ENCODE measurements at regions not wholly inside any gene's neighbourhood (a gene's known extent, or its start where the extent isn't known, plus 50 kb on each side); places are given as distances from the start of the nearest gene placed in this dataset.

GRCh38 chr2:195477248-195477995 lies 179.6 kb upstream of the SLC39A10 start:
- Mint-ChIP-seq H3K36me3 (peaks cover 5% of the 10 kb centered on the region), H3K9me3 (peaks cover 0 to 4% (median 0%) of the 10 kb centered on the region in 3 donors), H3K27ac (peak overlapping the region; percentile 9 to 17), H3K4me1 (peaks cover 15 to 23% (median 17%) of the 10 kb centered on the region in 3 donors), H3K27me3 (no peaks in the 10 kb centered on the region), H3K4me3 (no peak overlapping the region)
- H3K36me3 ChIP-seq (ENCODE audit: control insufficient read depth in 2 of 2, extremely low read depth in 1 of 2, insufficient read depth in 1 of 2, low read length in 1 of 2), result no peaks in the 10 kb centered on the region
- POLR2A ChIA-PET, result interaction anchor here in 1 of 2 donors (0.6 kb wide), 1 partner anchor 229 kb away, joined by 3 read pairs; no protein-coding TSS in a partner anchor
- no peak overlapping the region for H3K27ac ChIP-seq (ENCODE audit: low read length)
- no CpG with 5 or more reads among the region's 2 CpGs for WGBS (ENCODE audit: insufficient coverage)
- CTCF ChIA-PET, result interaction anchor here (0.5 to 0.8 kb wide), 2 partner anchors 20 to 185 kb away, joined by 4 to 16 read pairs; no protein-coding TSS in a partner anchor
- DNase-seq, result no peak
- H3K9me3 ChIP-seq, result no peaks in the 10 kb centered on the region
- H3K4me3 ChIP-seq (ENCODE audit: control insufficient read depth in 1 of 2, extremely low read depth in 1 of 2, low read length in 1 of 2), result no peak overlapping the region
- ATAC-seq (replicated peaks in 1 of 4), result peak in 3 of 4 experiments; percentile 46 to 69 (median 52)
- no peaks in the 10 kb centered on the region for H3K27me3 ChIP-seq (replicated peaks in 1 of 2; ENCODE audit: control insufficient read depth in 2 of 2, extremely low read depth in 1 of 2, insufficient read depth in 2 of 2, low read length in 1 of 2)
- H3K4me1 ChIP-seq (ENCODE audit: control insufficient read depth in 1 of 2, extremely low read depth in 1 of 2, insufficient read depth in 2 of 2, low read length in 2 of 2), result peaks cover 2 to 3% of the 10 kb centered on the region in 2 experiments

- Histone ChIP-seq H3K9me3 (no peaks in the 10 kb centered on the region), H3K4me3 (ENCODE audit: control insufficient read depth in 1 of 2, extremely low read depth in 1 of 2, low read length in 1 of 2) (no peak overlapping the region), H3K36me3 (ENCODE audit: control insufficient read depth in 2 of 2, extremely low read depth in 1 of 2, insufficient read depth in 1 of 2, low read length in 1 of 2) (no peaks in the 10 kb centered on the region), H3K27me3 (replicated peaks in 1 of 2; ENCODE audit: control insufficient read depth in 2 of 2, extremely low read depth in 1 of 2, insufficient read depth in 2 of 2, low read length in 1 of 2) (no peaks in the 10 kb centered on the region), H3K27ac (ENCODE audit: low read length) (no peak overlapping the region), H3K4me1 (ENCODE audit: control insufficient read depth in 1 of 2, extremely low read depth in 1 of 2, insufficient read depth in 2 of 2, low read length in 2 of 2) (peaks cover 3 to 4% of the 10 kb centered on the region in 2 experiments)
- ATAC-seq (replicated peaks in 1 of 4) (no peak), DNase-seq (no peak)
- no peak overlapping the region for H3K27ac Mint-ChIP-seq
- H3K4me3 Mint-ChIP-seq, result no peak overlapping the region
- WGBS (ENCODE audit: insufficient coverage), result 100% methylated on average over 5 of the region's 5 CpGs
- H3K9me3 Mint-ChIP-seq, result peaks cover 0 to 4% (median 0%) of the 10 kb centered on the region in 3 donors
- no peaks in the 10 kb centered on the region for H3K27me3 Mint-ChIP-seq
- H3K36me3 Mint-ChIP-seq, result no peaks in the 10 kb centered on the region
- ChIA-PET CTCF (interaction anchor here in 1 of 2 donors (0.6 kb wide), 1 partner anchor 99 kb away, joined by 3 read pairs; no protein-coding TSS in a partner anchor), POLR2A (no interaction called here)
- peaks cover 15 to 23% (median 17%) of the 10 kb centered on the region in 3 donors for H3K4me1 Mint-ChIP-seq
Measured at GRCh38 chr2:195475336-195475735, 181.7 kb upstream of the SLC39A10 start.

GRCh38 chr2:195473862-195474261 lies 183.2 kb upstream of the SLC39A10 start:
- Histone ChIP-seq H3K36me3 (ENCODE audit: control insufficient read depth in 2 of 2, extremely low read depth in 1 of 2, insufficient read depth in 1 of 2, low read length in 1 of 2) (no peaks in the 10 kb centered on the region), H3K4me3 (ENCODE audit: control insufficient read depth in 1 of 2, extremely low read depth in 1 of 2, low read length in 1 of 2) (no peak overlapping the region), H3K27ac (ENCODE audit: low read length) (no peak overlapping the region), H3K27me3 (replicated peaks in 1 of 2; ENCODE audit: control insufficient read depth in 2 of 2, extremely low read depth in 1 of 2, insufficient read depth in 2 of 2, low read length in 1 of 2) (no peaks in the 10 kb centered on the region), H3K4me1 (ENCODE audit: control insufficient read depth in 1 of 2, extremely low read depth in 1 of 2, insufficient read depth in 2 of 2, low read length in 2 of 2) (peaks cover 3 to 4% of the 10 kb centered on the region in 2 experiments), H3K9me3 (no peaks in the 10 kb centered on the region)
- POLR2A ChIA-PET, result no interaction called here
- H3K27ac Mint-ChIP-seq, result no peak overlapping the region
- H3K36me3 Mint-ChIP-seq, result no peaks in the 10 kb centered on the region
- H3K9me3 Mint-ChIP-seq, result peaks cover 0 to 4% (median 0%) of the 10 kb centered on the region in 3 donors
- no CpG with 5 or more reads among the region's 6 CpGs for WGBS (ENCODE audit: insufficient coverage)
- H3K4me1 Mint-ChIP-seq, result peaks cover 18 to 22% (median 18%) of the 10 kb centered on the region in 3 donors
- ATAC-seq (replicated peaks in 1 of 4) (no peak), DNase-seq (no peak)
- CTCF ChIA-PET, result no interaction called here
- H3K4me3 Mint-ChIP-seq, result no peak overlapping the region
- H3K27me3 Mint-ChIP-seq, result no peaks in the 10 kb centered on the region

GRCh38 chr2:195472501-195473234 lies 184.4 kb upstream of the SLC39A10 start:
- no peak for DNase-seq
- ChIA-PET CTCF (no interaction called here), POLR2A (interaction anchor here in 1 of 2 donors (0.6 kb wide), 1 partner anchor 804 kb away, joined by 3 read pairs; no protein-coding TSS in a partner anchor)
- H3K9me3 ChIP-seq, result no peaks in the 10 kb centered on the region
- Mint-ChIP-seq H3K4me1 (peaks cover 18 to 24% (median 20%) of the 10 kb centered on the region in 3 donors), H3K36me3 (no peaks in the 10 kb centered on the region), H3K27me3 (no peaks in the 10 kb centered on the region), H3K4me3 (no peak overlapping the region), H3K27ac (no peak overlapping the region), H3K9me3 (peaks cover 0 to 4% (median 0%) of the 10 kb centered on the region in 3 donors)
- no peak for ATAC-seq (replicated peaks in 1 of 4)
- H3K4me1 ChIP-seq (ENCODE audit: control insufficient read depth in 1 of 2, extremely low read depth in 1 of 2, insufficient read depth in 2 of 2, low read length in 2 of 2), result peaks cover 3 to 6% of the 10 kb centered on the region in 2 experiments
- WGBS (ENCODE audit: insufficient coverage), result no CpG with 5 or more reads among the region's 3 CpGs
- no peaks in the 10 kb centered on the region for H3K27me3 ChIP-seq (replicated peaks in 1 of 2; ENCODE audit: control insufficient read depth in 2 of 2, extremely low read depth in 1 of 2, insufficient read depth in 2 of 2, low read length in 1 of 2)
- H3K36me3 ChIP-seq (ENCODE audit: control insufficient read depth in 2 of 2, extremely low read depth in 1 of 2, insufficient read depth in 1 of 2, low read length in 1 of 2), result no peaks in the 10 kb centered on the region
- H3K27ac ChIP-seq (ENCODE audit: low read length), result no peak overlapping the region
- H3K4me3 ChIP-seq (ENCODE audit: control insufficient read depth in 1 of 2, extremely low read depth in 1 of 2, low read length in 1 of 2), result no peak overlapping the region

GRCh38 chr2:195471807-195472206 lies 185.2 kb upstream of the SLC39A10 start:
- H3K9me3 ChIP-seq, result no peaks in the 10 kb centered on the region
- Mint-ChIP-seq H3K27me3 (no peaks in the 10 kb centered on the region), H3K4me1 (peaks cover 11 to 19% (median 15%) of the 10 kb centered on the region in 3 donors), H3K9me3 (peaks cover 0 to 3% (median 0%) of the 10 kb centered on the region in 3 donors), H3K36me3 (no peaks in the 10 kb centered on the region), H3K4me3 (no peak overlapping the region), H3K27ac (no peak overlapping the region)
- no peak overlapping the region for H3K4me3 ChIP-seq (ENCODE audit: control insufficient read depth in 1 of 2, extremely low read depth in 1 of 2, low read length in 1 of 2)
- ChIA-PET CTCF (interaction anchor here in 1 of 2 donors (0.7 kb wide), 1 partner anchor 162 kb away, joined by 4 read pairs; no protein-coding TSS in a partner anchor), POLR2A (interaction anchor here (0.6 to 1.3 kb wide), 2 partner anchors 8 to 88 kb away, joined by 3 read pairs; no protein-coding TSS in a partner anchor)
- H3K4me1 ChIP-seq (ENCODE audit: control insufficient read depth in 1 of 2, extremely low read depth in 1 of 2, insufficient read depth in 2 of 2, low read length in 2 of 2), result peaks cover 3 to 4% of the 10 kb centered on the region in 2 experiments
- H3K27me3 ChIP-seq (replicated peaks in 1 of 2; ENCODE audit: control insufficient read depth in 2 of 2, extremely low read depth in 1 of 2, insufficient read depth in 2 of 2, low read length in 1 of 2), result no peaks in the 10 kb centered on the region
- ATAC-seq (replicated peaks in 1 of 4) (no peak), DNase-seq (no peak)
- WGBS (ENCODE audit: insufficient coverage), result no CpG with 5 or more reads among the region's 4 CpGs
- no peak overlapping the region for H3K27ac ChIP-seq (ENCODE audit: low read length)
- H3K36me3 ChIP-seq (ENCODE audit: control insufficient read depth in 2 of 2, extremely low read depth in 1 of 2, insufficient read depth in 1 of 2, low read length in 1 of 2), result no peaks in the 10 kb centered on the region

- H3K36me3 ChIP-seq (ENCODE audit: control insufficient read depth in 2 of 2, extremely low read depth in 1 of 2, insufficient read depth in 1 of 2, low read length in 1 of 2), result no peaks in the 10 kb centered on the region
- no peak overlapping the region for H3K4me3 ChIP-seq (ENCODE audit: control insufficient read depth in 1 of 2, extremely low read depth in 1 of 2, low read length in 1 of 2)
- 47% methylated on average over 1 of the region's 2 CpGs for WGBS (ENCODE audit: insufficient coverage)
- no peaks in the 10 kb centered on the region for H3K27me3 Mint-ChIP-seq
- no peaks in the 10 kb centered on the region for H3K9me3 ChIP-seq
- ChIA-PET CTCF (interaction anchor here in 1 of 2 donors (0.7 kb wide), 1 partner anchor 162 kb away, joined by 4 read pairs; no protein-coding TSS in a partner anchor), POLR2A (interaction anchor here (0.6 to 1.3 kb wide), 2 partner anchors 8 to 89 kb away, joined by 3 read pairs; no protein-coding TSS in a partner anchor)
- peaks cover 3 to 4% of the 10 kb centered on the region in 2 experiments for H3K4me1 ChIP-seq (ENCODE audit: control insufficient read depth in 1 of 2, extremely low read depth in 1 of 2, insufficient read depth in 2 of 2, low read length in 2 of 2)
- no peak overlapping the region for H3K4me3 Mint-ChIP-seq
- H3K27ac Mint-ChIP-seq, result no peak overlapping the region
- H3K9me3 Mint-ChIP-seq, result peaks cover 0 to 7% (median 0%) of the 10 kb centered on the region in 3 donors
- no peak overlapping the region for H3K27ac ChIP-seq (ENCODE audit: low read length)
- no peak for ATAC-seq (replicated peaks in 1 of 4)
- no peaks in the 10 kb centered on the region for H3K36me3 Mint-ChIP-seq
- no peaks in the 10 kb centered on the region for H3K27me3 ChIP-seq (replicated peaks in 1 of 2; ENCODE audit: control insufficient read depth in 2 of 2, extremely low read depth in 1 of 2, insufficient read depth in 2 of 2, low read length in 1 of 2)
- peaks cover 11 to 19% (median 15%) of the 10 kb centered on the region in 3 donors for H3K4me1 Mint-ChIP-seq
- no peak for DNase-seq
Measured at GRCh38 chr2:195471163-195471562, 185.9 kb upstream of the SLC39A10 start.

Measured in T-cell (primary cell).